Smooth muscle cell (in vitro differentiated cells): ENCODE measurements at regions not wholly inside any gene's neighbourhood (a gene's known extent, or its start where the extent isn't known, plus 50 kb on each side); places are given as distances from the start of the nearest gene placed in this dataset.

Source experiments
- DNase-seq: peaks from one replicate; lab custom pipeline; 2025; ENCODE audit not compliant: unreplicated experiment; lab: John Stamatoyannopoulos, UW
- H2AFZ ChIP-seq: fragments of 200-600 bp; sonication (generic); 2 replicates; pipeline ENCODE4 v1.6.0; 2016; ENCODE audit warnings: antibody characterized with exemption, low read depth, mild to moderate bottlenecking
- H3F3A ChIP-seq: fragments of 200-600 bp; sonication (generic); 2 replicates; pipeline ENCODE4 v1.6.0; 2017; ENCODE audit warnings: antibody characterized with exemption, low read depth
- H3K27ac ChIP-seq: fragments of 200-600 bp; sonication (generic); 2 replicates; pipeline ENCODE4 v1.5.1; 2016; ENCODE audit warnings: low read depth, mild to moderate bottlenecking
- H3K27me3 ChIP-seq: fragments of 200-600 bp; sonication (generic); 2 replicates; pipeline ENCODE4 v1.6.1; 2016; ENCODE audit warnings: low read depth, mild to moderate bottlenecking
- H3K36me3 ChIP-seq: fragments of 200-600 bp; sonication (generic); 2 replicates; pipeline ENCODE4 v1.5.1; 2016; ENCODE audit warnings: low read depth
- H3K4me1 ChIP-seq: fragments of 200-600 bp; sonication (generic); 2 replicates; pipeline ENCODE4 v1.5.1; 2016; ENCODE audit warnings: low read depth
- H3K4me2 ChIP-seq: fragments of 200-600 bp; sonication (generic); 2 replicates; pipeline ENCODE4 v1.6.0; 2016; ENCODE audit warnings: mild to moderate bottlenecking
- H3K4me3 ChIP-seq: fragments of 200-600 bp; sonication (generic); 2 replicates; pipeline ENCODE4 v1.5.1; 2016; ENCODE audit warnings: mild to moderate bottlenecking
- H3K79me2 ChIP-seq: fragments of 200-600 bp; sonication (generic); 2 replicates; pipeline ENCODE4 v1.6.0; 2016; ENCODE audit warnings: low read depth, mild to moderate bottlenecking
- H3K9ac ChIP-seq: fragments of 200-600 bp; sonication (generic); 2 replicates; pipeline ENCODE4 v1.6.0; 2016; ENCODE audit warnings: low read depth
- H3K9me3 ChIP-seq: fragments of 200-600 bp; sonication (generic); replicated peaks from 2 replicates; pipeline ENCODE4 v1.5.1; 2016; ENCODE audit warnings: low read depth
- H4K20me1 ChIP-seq: fragments of 200-600 bp; sonication (generic); 2 replicates; pipeline ENCODE4 v1.6.0; 2016; ENCODE audit warnings: low read depth
- WGBS: methylation state at CpG from one replicate; pipeline ENCODE4 v1.1.7; 2016; ENCODE audit warnings: low lambda C conversion rate; 5-methylcytosine and 5-hydroxymethylcytosine counted together
- TF ChIP-seq, protein P1 (sequence below): fragments of 200-600 bp; sonication (generic); IDR thresholded peaks from 2 replicates; pipeline ENCODE4 v1.5.1; 2017; ENCODE audit warnings: borderline replicate concordance, mild to moderate bottlenecking, antibody characterized with exemption; ENCODE audit not compliant: insufficient read depth, poor library complexity, severe bottlenecking

DNA sequence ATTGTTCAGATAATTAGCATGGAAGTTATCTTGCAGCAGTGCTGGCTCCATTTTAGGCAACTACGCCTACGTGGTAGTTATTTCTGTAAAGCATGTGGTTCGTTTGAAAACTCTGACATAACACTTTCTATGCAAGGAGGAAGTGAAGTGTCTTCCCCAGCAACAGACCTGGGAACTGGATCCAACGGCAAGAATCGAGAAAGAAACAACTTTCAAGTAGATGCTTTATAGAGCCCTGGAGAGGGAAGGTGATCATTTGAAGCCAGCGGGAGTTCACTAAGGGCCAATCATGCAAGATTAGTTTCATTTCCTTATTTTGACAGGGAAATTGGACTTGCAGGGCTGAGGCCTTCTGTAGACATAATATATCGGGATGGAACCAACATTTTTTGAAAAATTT lies 218.3 kb downstream of the ACKR3 start:
- Histone ChIP-seq H3K27me3 (no peaks in the 10 kb centered on the region), H3K9me3 (no peaks in the 10 kb centered on the region), H3K9ac (no peak overlapping the region), H3K4me2 (no peak overlapping the region), H3K27ac (no peak overlapping the region), H3K79me2 (no peaks in the 10 kb centered on the region), H3K4me1 (no peaks in the 10 kb centered on the region), H2AFZ (no peak overlapping the region), H3K36me3 (no peaks in the 10 kb centered on the region), H4K20me1 (no peaks in the 10 kb centered on the region), H3F3A (no peaks in the 10 kb centered on the region), H3K4me3 (no peak overlapping the region)
- TF ChIP-seq, protein P1, sequence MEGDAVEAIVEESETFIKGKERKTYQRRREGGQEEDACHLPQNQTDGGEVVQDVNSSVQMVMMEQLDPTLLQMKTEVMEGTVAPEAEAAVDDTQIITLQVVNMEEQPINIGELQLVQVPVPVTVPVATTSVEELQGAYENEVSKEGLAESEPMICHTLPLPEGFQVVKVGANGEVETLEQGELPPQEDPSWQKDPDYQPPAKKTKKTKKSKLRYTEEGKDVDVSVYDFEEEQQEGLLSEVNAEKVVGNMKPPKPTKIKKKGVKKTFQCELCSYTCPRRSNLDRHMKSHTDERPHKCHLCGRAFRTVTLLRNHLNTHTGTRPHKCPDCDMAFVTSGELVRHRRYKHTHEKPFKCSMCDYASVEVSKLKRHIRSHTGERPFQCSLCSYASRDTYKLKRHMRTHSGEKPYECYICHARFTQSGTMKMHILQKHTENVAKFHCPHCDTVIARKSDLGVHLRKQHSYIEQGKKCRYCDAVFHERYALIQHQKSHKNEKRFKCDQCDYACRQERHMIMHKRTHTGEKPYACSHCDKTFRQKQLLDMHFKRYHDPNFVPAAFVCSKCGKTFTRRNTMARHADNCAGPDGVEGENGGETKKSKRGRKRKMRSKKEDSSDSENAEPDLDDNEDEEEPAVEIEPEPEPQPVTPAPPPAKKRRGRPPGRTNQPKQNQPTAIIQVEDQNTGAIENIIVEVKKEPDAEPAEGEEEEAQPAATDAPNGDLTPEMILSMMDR = no peak
- WGBS = 90% methylated on average over 7 of the region's 7 CpGs
- no peak for DNase-seq

DNA sequence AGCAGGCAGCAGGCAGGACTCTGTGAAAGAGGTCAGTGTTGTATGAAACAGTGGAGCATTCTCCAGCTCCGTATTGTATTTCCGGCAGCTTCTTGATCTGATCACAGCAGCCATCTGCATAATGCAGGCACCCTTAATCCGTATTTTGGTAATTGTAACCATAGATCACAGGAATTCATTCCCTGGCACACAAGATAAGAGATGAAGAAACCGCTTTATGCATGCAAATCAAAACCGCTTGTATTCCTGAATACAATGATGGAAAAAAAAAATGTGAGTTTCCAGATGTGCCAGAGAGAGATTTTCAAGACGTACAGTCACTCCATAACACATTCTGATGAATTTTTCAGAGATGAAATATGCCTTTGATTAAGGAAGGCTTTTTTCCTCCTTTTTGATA lies 221.3 kb downstream of the ACKR3 start:
- Histone ChIP-seq H4K20me1 (no peaks in the 10 kb centered on the region), H2AFZ (no peak overlapping the region), H3K4me2 (no peak overlapping the region), H3K4me3 (no peak overlapping the region), H3F3A (peaks cover 4% of the 10 kb centered on the region), H3K79me2 (no peaks in the 10 kb centered on the region), H3K36me3 (no peaks in the 10 kb centered on the region), H3K27ac (no peak overlapping the region), H3K9ac (no peak overlapping the region), H3K9me3 (no peaks in the 10 kb centered on the region), H3K4me1 (peaks cover 7% of the 10 kb centered on the region), H3K27me3 (no peaks in the 10 kb centered on the region)
- WGBS = 84% methylated on average over 6 of the region's 6 CpGs
- no peak for DNase-seq
- TF ChIP-seq, protein P1 = no peak

DNA sequence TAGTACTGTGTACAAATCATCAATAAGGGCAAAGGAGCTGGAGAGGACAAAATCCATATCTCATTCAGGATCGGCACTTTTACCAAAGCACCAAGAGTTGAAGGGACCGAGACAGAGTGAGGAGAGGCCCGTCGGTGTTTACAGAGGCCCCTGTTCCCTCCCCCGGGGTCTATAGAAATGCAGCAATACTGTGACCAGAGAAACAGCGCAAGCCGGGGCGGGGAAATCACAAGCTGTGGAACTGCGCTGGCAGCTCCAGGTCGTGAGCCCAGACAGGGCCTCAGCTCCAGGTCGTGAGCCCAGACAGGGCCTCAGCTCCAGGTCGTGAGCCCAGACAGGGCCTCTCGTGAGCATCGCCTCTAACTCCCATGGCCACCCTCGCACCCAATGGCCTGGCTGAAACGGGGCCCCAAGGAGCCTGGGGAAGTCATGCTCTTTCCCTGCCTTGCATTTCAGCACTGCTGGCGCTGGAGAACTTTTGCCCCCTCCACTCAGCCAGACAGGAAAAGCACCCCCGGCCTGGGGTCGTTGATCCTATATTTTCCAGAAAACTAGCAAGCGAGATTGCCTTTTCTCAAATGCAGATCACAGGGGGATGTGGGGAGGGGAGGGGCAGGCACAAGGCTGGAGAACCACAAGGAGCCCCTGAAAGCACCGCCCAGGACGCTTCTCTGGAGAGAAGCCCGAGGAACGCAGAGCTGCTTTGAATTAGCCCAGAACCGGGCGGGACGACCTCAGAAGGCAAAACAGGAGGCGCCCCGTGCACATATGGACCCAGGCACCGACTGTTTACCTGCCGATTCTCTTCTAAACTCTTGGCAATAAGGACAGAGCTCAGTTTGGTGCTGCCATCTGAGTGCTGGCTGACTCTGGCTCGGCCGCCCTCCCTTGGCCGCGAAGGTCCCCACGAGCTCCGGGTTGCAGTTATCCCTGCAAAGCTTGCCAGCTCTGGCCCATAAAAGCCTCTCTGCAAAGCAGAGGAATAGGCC lies 223.7 kb downstream of the ACKR3 start:
- 84% methylated on average over 35 of the region's 37 CpGs for WGBS

More for the DNA sequence above, 223.7 kb downstream of the ACKR3 start:
- Histone ChIP-seq H2AFZ (no peak overlapping the region), H3K4me3 (no peak overlapping the region), H3F3A (peaks cover 4% of the 10 kb centered on the region), H4K20me1 (no peaks in the 10 kb centered on the region), H3K9me3 (no peaks in the 10 kb centered on the region), H3K79me2 (no peaks in the 10 kb centered on the region), H3K27ac (peak overlapping the region; percentile 18), H3K4me1 (peaks cover 7% of the 10 kb centered on the region), H3K36me3 (no peaks in the 10 kb centered on the region), H3K9ac (no peak overlapping the region), H3K4me2 (peak overlapping the region; percentile 23), H3K27me3 (no peaks in the 10 kb centered on the region)
- no peak for DNase-seq
- TF ChIP-seq, protein P1 = no peak
